T-helper 2 cell (primary cell): ENCODE measurements at regions not wholly inside any gene's neighbourhood (a gene's known extent, or its start where the extent isn't known, plus 50 kb on each side); places are given as distances from the start of the nearest gene placed in this dataset.
"Not testable (repeated sequence)": the region's sequence is repeated elsewhere in the genome, so short reads cannot be mapped to it uniquely, and the experiment has no call there.

Source experiments
- DNase-seq, 5 experiments: peaks; one replicate each; pipeline versions ENCODE4 v3.0.0 to v3.0.0-alpha.2; 2012 to 2022

DNA sequence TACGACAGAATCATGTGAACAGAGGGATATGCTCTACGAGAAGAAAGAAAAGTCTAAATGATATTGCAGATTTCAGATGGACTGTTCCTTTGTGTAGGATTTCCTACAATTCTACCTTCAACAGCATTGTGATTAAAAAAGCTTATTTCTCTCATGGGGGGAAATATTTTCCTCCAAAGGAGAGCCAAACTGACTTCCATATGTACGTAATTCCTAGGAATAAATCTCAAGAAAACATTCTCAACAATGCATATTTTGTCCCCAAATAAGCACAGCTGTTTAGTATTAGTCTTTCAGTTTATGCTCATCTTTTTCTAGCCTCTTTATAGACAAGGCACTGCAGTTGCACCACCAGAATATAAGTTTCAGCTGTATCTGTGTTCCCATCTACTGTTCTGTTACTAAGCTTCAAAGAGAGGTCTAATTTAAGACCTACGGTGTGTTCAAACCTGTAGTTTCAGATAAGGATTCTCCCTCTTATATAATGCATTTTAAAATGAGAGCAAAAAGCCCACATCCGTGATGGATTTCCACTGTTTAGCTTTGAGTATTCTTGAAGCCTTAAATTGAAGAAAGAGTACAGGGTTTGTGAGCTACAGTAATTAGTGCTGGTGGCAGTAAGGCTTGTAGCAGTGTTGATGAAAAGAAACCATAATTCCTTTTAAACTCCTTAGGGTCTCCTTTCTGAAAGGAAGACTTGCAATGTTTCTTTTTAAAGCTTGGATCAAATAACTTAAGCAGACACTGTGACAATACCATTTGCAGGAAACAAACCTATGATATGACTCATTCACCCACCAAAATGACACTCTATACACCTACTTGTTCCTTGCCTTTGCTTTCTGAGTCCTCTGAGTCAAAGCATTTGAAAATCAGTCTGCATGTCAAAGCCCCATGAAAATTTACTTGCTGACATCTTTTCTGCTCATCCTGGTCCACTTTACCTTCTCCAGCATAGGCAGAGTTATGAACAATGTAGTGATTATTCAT is 754.1 kb downstream of the NOVA1 start:
- no peak for DNase-seq

DNA sequence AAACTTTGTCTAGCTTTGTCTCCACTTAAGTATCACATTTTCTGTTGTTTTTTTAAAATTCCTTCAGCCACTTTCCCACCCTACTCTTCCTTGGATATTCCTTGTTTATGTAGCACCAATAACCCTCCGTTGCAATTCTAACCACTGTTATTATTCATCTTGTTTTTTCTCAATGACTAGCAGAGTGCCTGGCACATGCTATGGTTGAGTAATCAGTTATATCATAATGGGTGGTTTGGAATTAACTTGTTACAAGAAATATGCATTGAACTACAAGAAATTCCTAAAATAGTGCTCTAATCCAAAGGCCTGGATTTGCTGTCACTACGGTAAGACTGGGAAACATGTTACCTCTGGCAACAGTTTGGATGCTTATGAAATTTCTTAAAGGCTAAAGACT is 756.6 kb downstream of the NOVA1 start:
- DNase-seq = no peak

DNA sequence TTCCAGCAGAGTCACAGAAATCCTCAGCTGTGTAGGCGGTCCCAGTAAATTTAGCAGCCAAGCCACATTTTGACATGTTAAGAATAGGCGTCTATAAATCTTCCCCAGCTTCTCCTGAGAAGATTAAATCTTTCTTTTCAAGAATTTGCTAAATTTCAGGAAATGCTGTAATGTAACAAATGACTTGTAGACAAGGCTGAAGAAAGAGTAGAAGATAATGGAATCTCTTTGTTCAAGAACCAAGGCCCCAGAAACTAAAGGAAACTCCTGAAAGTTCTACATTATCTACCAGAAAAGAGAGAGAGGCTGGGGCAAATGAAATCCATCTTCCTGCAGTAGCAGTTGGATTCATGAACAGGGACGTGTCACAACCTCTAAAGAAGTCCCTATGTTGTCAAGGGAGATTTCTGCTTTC is 760.3 kb downstream of the NOVA1 start:
- DNase-seq = no peak

DNA sequence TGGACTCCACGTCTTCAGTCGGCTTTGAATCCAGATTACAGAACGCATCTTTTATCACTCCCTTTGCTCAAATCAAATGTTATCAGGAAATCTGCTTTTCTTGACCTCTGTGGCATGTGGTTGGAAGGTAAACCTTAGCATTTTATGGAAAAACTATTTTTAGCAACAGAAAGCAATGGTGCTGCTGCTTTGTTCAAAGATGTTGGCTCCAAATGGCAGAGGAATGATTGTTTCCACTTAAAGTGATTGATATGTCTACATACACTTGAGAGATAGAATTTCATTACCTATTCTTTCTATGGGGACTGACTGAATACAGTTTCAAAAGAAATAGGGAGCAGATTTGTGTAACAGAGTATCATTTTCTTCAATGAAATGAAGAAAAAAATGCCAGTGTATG is 761.2 kb downstream of the NOVA1 start:
- DNase-seq = no peak

DNA sequence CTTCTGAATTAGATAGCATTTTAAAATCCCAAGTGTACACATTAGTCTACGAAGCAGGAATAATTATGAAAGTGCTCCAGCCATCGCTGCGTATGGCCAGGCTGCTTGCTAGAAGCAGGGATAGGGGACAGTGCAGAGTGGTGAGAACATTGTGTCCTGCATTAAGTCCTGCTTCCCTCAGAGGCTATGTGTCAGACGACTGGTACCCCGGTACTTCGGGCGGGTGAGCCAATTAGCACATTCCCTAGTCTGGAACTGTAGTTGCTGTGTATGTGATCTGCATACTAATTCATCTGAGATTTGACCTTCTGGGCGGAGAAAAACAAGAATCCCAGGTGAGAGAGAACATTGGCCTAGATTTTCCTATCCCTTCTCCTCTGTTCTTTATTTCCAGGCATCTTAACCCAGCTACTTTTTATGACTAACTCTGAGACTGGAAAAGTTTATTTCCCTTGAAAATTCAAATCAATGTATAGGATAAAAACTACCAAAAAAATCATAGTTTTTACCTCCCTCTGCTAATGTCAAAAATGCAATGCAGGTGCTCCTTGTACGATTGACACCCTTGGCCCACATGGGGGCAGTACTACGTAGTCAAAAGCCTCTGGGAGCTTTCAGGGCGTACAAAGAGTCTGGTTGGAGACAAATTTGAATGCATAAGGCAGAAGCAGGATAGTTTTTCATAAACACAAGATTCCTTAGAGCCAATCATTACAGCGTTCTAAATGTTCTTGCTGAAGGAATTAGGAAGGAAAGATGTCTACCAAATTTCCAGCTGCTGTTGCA is 764.3 kb downstream of the NOVA1 start:
- DNase-seq = no peak

DNA sequence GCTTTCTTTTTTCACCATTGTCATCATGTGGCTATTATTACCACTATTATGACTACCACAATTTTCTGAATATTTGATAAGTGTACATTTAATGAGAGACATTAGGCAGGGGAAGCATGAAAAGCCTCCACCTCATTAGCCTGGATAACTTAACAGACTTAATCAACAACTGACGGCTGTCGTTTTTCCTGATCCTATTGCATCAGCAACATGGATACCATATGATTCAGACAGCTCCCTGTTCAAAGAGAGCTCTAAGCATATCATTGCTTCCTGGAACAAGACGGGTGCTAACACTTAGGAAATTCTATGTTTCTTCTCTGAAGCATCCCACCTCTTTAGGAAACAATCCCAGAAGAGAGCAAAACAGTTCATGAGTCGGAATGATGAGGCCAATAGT is 765.2 kb downstream of the NOVA1 start:
- no peak for DNase-seq

DNA sequence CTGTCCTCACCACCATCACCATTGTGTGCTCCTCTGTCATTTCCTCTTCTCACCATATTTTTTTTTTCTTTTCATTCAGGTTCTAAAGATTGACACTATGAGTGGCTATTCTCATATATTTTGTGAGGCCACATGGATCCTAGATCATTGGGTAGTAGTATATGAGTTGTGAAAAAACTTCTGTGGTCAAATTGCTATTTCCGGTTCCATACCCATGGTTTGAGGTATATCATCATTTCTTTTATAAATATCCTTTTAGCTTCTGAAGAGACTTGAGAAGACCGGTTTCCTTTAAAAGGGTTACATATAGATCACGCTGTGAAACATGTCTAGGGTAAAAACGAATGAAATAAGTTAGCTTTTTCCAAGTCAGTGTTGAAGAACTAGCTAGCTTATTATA is 769.3 kb downstream of the NOVA1 start:
- no peak for DNase-seq

DNA sequence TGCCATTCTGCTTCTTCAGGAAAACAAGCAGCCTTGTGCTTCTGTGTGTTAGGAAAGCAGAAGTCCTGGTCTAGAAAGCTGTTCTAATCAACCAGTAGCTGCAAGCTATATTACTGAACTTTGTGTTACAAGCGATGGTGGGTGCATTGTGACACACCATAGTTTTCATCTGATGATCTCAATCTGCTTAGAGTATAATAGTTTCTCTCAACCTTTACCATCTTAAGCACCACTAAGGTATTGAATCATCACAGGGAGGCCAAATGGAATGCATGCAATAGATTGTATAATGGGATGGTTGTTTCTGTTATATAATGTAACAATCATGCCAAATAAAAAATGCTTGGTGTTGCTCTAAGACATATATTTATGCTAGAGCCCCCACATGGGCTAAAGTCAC is 771.7 kb downstream of the NOVA1 start:
- DNase-seq = no peak

DNA sequence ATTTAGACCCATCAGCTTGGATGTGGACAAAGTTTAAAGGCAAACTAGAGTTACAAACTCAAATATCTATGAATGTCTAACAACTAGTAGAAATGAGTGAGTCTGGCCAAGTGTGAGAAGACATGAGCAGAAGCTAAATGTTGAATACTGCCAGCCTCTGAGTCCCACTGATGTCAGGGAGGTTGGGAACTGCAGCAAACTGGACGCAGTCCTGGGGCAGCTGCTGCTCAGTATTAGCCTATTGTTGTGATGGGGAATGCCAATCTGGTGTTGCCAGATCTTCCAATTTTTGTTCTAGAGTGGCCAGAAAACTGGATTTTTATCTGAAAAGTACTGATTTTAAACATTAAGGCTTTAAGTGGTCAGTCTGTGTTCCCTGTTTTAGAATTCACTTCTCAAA is 770.4 kb upstream of the STXBP6 start:
- DNase-seq = no peak

DNA sequence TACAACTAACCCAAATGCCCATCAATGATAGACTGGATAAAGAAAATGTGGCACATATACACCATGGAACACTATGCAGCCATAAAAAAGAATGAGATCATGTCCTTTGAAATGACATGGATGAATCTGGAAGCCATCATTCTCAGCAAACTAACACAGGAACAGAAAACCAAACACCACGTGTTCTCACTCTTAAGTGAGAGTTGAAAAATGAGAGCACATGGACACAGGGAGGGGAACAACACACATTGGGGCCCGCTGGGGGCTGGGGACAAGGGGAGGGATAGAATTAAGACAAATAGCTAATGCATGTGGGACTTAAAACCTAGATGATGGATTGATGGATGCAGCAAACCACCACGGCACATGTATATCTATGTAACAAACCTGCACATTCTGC is 764.7 kb upstream of the STXBP6 start:
- DNase-seq = not testable (repeated sequence)

DNA sequence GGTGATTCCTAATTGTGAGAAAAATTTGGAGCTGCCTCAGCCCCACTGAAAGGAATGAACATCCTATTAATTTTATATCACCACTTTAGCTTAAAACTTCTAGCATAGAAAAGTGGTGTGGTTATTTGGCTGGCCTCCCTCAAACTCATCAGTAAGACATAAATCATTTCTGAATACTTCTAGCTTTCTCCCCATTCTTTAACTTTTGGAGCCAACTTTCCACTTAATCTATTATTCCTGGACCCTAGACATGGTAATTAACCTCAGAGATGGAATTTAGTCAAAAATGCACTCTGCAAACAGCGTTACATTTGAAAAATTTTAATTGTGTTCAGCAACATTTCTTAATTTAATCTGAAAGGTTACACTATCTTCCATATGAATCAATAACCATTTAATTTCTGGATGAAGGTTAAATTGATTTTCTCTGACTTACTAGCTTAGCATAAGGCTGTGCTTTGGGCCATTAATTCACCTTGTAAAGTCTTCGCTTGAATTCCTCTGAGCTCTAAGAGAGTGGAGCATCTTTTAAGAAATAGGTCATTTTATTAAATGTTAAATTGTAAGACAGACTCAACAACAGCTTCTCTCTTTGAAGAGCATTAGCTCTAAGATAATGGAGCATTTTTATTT is 753.6 kb upstream of the STXBP6 start:
- DNase-seq = no peak

DNA sequence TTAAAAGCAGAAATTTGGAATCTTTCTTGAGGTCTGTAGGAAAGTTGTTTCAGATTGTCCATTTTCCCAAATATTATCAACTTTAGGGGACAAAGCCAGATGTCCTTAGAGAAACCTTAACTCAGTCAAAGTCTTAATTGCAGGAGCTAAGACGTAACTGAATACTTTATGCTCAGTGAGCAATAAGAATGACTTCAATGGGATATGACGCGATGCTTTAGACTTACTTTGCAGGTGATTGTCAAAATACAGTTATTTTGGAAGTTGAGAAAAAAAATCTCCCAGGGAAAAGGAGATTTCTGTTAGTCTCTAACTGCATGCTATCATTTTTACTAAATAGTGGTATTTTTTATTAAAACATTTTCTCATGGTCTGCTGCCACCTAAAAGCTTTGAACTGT is 750.9 kb upstream of the STXBP6 start:
- DNase-seq = no peak

DNA sequence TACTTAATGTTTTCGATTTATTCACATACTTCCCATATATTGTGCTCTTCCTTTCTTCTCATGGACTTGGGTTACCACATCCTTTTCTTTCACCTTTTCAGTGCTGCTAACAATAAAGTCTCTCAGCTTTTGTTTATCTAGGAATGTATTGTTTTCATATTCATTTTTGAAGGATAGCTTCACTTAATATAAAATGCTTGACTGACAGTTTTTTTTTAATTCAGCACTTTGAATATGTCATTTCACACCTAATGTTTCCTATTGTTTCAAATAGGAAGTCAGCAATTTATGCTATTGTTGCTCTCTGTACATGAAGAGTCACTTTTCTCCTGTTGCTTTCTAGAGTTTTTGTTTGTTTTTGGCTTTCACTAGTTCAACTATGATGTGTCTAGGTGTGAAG is 738.3 kb upstream of the STXBP6 start:
- no peak for DNase-seq

DNA sequence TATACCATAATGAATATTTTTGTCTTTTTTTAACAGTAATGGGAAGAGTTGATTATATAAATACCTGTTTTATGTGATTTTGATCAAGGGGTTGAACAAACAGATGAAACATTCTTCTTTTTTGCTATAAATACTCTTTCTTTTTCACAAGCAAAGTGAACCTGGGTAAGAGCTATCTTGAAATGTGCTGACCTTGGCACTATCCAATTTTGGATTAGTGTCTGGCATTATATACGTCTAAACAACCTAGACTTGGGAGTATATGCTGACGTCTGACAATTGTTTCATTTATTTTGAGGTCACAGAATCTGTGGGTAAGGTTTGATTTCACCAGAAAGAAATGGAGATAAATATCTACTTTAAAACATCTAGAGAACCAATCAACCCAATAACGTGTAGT is 716.0 kb upstream of the STXBP6 start:
- no peak for DNase-seq

DNA sequence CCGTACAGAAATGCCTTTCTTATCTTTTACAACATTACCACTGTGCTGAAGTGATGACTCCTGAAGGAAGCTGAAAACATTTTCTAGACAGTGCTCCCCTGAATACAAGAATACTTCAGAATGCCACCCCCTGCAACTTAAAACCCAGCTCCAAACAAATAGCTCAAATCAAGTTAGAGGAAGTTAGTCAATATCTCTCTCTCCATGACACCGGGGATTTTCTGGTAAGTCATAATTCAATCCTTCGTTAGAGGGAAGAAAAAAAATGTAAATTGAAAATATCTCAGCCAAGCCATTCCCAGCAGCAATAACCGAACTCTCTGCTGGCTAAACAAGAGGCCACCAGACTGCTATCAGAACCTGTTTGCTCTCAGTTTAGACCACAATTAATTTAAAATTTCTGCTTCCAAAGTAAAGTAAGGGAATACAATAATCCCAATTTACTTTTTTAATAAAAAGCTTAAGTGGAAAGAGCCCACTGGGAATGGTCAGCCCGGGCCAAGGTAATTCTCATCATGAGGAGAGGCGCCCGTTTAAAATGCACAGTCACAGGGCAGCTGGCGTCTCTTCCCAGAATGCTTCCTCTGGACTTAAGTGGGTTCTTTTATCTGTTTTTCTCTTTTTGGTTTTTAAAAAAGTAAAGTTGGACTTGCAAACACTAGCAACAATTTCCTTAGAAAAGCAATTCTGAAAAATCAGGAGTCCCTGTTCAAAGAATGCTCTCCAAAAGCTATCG is 710.1 kb upstream of the STXBP6 start:
- no peak for DNase-seq

DNA sequence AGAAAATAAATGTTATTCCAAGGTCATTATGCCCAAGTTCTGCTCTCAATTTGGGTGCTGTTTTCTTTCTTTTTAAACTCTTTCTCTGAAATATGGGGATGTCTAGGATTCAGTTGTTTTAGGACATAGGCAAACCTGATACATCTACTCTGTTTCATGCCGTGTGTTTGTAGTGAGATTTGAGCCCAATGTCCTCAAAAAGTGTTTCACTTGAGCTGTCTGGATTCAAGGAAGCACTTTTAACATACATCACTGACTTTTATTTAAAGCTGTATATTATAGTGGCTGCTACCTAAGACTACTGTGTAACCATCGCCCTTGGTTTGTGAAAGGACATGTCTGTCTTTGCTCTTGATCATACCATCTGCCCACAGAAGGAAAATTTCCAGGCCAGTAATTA is 709.3 kb upstream of the STXBP6 start:
- no peak for DNase-seq

DNA sequence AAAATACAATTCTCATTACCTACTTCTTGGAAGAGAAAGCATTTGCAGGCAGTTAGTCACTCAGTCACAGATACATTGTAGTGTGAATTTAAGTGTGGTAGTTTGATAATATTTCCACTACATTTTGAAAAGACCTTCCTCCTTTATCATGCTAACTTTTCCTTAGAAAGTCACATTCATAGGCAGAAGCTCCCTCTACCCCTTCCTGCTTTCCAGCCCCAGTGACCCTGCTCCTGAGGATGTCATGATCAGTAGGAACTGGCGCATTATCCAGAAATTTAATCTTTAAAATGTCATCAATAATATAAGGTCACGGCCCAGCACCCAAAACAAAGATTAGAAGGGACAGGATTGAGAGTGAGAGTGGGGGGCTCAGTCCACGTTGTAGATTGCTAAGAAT is 707.4 kb upstream of the STXBP6 start:
- DNase-seq = no peak

DNA sequence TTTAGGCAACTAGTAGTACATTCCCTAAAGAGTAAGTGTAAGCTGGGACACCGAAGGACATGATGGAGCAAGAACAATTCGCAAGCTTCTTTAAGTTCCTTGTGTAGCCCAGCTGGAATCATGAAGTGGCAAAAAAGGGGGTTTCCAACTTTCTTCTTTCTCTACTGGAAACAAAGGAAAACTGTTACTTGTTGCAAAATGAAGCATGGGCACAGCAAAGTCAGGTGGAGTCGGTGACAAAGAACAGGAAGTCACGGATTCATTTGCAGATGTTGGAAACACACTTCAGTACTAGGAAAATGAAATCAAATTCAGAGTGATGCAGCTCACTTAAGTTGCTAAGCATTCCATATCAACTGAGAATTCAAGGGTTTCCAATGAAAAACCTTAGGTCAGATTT is 706.9 kb upstream of the STXBP6 start:
- DNase-seq = no peak

DNA sequence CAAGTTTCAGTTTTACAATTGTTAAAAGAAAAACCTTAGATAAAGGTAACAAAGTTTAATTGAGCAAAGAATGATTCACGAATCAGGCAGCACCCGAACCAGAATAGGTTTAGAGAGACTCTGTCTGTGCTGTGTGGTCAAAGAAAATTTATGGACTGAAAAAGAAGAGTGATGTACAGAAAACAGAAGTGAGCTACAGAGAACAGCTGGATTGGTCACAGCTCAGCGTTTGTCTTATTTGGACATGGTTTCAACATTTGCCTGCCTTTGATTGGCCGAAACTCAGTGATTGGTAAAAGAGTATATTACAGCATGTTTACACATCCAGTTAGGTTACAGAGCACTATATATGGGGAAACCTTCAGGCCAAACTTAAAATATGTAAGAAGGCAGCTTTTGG is 703.2 kb upstream of the STXBP6 start:
- DNase-seq = no peak

DNA sequence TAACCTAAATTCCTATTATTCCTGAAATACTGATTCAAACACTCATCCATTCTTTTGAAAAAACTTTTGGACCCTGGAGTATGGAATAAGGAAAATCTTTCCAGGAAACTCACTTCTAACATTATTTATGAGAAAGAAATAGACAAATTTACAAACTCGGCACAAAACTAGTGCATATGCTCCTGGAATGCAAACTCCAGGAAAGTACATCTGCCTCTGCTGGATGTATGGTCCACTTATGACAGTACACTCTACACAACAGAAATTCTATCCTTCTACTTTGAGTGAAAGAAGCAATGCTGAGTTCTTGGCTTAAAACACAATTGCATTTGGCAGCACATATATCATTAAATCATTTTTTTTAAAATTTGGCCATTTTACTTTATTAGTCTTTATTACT is 700.5 kb upstream of the STXBP6 start:
- no peak for DNase-seq
